Nucleus accumbens (tissue), 56 donors: ENCODE measurements at regions not wholly inside any gene's neighbourhood (a gene's known extent, or its start where the extent isn't known, plus 50 kb on each side); places are given as distances from the start of the nearest gene placed in this dataset.

Experiments
- DNase-seq, 56 donors: peaks; one replicate each; lab custom pipeline; 2025; lab: John Stamatoyannopoulos, UW

DNA sequence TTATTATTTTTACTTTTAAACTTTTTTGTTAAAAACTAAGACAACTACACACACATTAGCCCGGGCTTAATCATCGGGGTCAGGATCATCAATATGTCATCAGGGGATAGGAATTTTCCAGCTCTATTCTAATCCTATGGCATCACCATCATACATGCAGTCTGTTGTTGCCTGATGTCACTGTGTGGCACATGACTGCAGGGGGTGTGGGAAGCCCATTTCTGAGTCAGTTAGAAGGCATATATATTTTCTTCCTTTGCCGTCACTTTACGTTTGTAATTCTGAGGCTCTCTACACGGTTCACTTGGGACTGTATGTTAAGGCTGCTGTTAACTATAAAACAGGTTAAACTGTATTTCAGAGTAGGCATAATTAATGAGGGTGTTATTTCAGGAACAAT, 144.4 kb upstream of the ITGA6 start:
- DNase-seq: no peak

DNA sequence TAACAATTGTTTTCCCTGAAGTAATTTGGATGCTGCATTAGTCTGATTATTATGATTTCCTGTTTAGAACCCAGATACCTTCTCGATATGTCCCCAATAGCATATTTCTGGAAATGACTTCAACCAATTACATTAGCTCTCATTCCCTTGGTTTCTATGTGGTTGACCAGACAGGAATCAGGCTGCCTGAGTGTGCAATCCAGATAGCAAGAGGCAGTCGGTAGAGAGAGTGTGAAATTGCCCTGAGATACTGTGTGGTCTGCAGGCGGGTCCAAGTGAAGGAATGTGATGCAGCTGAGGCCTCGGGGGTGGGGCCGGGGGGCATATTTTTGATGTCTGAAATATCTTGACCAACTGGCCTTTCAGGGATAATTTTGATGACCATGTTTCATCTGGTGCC, 143.9 kb upstream of the ITGA6 start:
- no peak for DNase-seq

DNA sequence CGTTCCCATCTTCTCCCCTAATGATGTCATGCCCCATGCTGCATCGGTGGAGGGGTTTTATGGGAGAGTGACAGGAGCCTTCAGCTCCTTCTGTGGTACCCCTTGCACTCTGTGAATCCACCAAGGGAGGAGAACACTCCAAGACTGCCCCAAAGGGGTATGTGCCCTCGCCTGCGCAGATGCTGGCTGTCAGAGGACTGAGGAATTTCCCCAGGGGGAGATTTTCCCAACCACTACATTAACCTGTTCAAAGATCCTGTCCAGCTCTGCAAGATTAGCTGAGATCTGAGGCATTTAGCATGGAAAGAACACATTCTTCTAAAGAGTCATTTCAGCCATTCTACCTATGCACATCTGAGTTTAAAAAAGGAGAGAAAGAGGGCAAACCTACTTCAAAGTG, 143.2 kb upstream of the ITGA6 start:
- no peak for DNase-seq

DNA sequence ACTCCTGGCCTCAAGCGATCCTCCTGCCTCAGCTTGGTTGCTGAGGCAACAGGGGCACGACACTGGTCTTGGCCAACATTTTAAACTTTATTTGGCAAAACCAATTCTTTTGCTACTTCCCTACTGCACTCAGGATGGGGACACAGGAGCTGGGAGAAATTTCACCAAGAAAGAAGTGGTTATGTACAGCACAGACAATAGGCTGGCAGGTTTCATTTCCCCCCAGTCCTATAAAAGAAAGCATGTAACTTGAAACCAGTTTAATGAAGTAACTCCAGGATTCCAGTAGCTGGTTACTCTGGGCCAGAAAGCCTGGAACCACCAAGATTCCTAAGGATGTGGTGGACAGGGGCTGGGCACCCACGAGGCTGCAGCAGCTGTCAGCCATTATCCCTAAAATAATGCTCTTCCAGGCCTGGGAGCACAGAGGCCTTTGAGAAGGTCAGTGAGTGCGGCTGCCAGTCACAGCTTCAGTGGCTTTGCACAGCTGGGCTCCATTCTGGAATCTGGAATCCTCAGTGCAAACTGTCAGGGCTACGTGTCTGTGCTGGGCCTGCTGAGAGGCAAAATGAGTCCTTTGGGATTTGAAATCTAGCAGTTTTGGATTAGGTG, 142.3 kb upstream of the ITGA6 start:
- peak in 6 of 56 donors; percentile 2 to 21 (median 10) for DNase-seq

DNA sequence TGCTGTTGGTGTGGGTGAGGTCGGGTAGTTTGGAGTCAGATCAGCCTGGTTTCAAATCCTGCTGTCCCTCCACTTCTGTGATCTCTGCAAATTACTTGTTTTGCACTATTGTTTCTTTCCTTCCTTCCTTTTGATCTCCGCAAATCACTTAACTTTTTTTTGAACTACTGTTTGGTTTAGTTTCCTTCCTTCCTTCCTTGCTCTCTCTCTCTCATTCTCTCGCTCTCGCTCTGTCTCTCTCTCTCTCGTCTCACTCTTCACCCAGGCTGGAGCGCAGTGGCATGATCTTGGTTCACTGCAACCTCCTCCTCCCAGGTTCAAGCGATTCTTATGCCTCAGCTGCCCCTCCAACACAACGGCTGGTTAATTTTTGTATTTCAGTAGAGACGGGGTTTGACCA, 141.6 kb upstream of the ITGA6 start:
- no peak for DNase-seq

DNA sequence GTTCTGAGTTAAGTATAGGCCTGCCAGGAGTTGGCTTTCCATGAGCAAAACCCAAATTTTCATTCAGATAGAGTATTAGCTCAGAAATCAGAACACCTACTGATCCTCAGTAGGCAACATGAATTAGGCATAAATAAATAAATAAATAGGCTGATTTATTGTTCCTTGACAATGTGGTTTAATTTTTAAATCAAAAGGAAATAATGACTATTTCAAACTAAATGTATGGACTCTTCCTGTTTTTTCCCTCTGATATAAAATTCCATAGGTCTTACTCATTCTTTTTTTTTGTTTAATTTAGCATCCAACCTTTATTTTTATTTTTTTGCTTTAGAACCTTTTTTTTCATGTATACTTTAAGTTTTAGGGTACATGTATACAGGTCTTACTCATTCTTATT, 140.2 kb upstream of the ITGA6 start:
- DNase-seq: no peak

DNA sequence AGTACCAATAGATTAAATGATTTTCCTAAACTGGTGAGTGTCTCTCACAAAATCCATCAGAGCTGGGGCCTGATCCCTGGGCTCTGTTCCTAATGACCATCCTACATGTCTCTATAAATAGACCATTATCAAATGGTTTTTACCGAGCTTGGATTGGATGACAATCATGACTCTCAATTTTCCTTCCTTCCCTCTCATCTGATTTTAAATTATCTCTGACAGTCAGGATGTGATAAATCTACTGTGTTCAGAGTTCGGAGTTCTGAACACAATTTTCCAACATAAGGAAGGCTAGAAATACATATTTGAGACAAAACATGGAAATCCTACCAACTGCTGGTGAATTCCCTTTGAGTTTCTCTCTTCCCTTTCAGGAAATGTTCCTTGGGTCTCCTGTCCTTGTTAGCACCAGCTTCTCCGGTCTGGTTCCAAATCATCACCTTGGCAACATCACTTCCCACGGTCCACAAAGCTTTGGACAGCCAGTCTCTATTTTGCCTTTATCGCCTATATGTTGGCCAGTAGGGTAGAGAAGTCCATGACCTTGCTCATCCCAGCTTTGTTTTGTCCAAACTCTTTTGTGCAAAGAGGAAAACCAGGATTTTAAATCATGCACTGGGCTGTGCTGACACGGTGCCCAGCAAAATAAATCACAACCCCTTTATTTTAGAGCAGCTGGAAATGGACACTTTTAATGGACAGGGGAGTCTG, 139.6 kb upstream of the ITGA6 start:
- DNase-seq: no peak

DNA sequence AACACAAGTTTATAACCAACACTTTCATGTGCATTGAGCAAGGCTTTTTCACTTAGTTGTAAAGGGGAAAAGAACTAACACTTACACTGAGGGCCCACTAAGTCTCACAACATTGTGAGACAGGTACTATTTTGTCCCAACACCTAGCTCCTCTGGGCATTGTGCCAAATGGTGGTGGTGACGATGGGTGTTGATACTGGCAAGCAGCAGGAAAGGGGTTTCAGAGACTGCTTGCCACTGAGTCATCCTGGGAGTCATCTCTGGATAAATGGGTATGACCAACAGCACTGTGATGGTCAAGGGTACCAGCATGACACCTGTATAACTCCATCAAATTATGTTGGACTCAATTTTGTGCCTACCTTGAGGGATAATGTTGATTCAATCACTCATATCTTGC, 138.8 kb upstream of the ITGA6 start:
- DNase-seq: no peak

DNA sequence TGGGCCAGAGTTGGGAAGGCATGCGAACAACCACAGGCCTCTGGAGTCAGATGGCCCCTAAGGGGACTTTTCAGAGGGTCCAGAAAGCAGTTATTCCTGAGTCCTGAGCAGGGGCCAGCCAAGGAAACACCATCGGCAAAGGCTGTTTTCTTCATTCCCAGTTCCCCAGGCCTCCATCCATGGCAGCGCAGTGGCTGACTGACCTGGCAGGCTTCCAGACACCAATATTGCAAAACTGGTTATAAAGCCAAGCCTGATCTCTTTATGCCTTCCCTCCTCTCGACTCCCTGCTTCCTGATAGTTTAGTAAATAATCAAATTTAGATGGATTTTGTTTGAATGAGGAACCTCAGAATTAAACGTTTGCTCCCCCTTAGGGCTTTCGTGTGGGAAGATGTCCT, 133.4 kb upstream of the ITGA6 start:
- peak in 3 of 56 donors; percentile 4 to 18 (median 16) for DNase-seq

DNA sequence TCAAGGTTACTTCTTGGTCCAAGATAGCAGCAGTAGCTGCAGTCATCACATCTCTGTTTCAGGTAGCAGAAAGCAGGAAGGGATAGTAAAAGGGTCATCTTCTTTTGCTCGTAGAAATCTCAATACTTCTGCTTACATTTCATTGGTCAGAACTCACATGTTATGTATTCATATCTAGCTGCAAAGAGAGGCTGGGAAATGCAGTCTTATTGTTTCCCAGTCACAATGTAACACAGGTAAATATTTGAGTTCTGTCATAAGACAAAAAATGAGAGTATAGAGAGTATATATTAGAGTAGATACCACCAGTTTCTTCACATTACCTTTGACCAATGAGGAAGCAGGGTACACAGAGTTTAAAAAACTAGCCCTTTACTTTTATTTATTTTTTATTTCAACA, 132.4 kb upstream of the ITGA6 start:
- no peak for DNase-seq

DNA sequence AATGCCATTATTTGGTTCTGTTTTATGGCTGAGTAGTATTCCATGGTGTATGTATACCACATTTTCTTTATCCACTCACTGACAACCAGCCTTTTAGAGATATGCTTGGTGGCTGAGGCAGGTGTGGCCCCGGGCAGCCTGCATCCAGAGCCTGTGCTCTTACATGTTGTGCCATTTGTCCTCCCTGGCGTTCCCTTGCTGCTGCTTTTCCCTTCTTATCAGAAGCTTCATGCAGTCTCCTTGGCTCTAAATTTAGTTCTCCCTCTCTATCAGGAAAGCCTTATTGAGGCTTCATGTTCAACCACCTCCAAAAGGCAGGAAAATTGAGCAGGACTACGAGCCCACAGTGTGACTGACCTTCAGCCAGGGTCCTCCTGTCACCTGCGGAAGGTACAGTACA, 131.7 kb upstream of the ITGA6 start:
- no peak for DNase-seq

DNA sequence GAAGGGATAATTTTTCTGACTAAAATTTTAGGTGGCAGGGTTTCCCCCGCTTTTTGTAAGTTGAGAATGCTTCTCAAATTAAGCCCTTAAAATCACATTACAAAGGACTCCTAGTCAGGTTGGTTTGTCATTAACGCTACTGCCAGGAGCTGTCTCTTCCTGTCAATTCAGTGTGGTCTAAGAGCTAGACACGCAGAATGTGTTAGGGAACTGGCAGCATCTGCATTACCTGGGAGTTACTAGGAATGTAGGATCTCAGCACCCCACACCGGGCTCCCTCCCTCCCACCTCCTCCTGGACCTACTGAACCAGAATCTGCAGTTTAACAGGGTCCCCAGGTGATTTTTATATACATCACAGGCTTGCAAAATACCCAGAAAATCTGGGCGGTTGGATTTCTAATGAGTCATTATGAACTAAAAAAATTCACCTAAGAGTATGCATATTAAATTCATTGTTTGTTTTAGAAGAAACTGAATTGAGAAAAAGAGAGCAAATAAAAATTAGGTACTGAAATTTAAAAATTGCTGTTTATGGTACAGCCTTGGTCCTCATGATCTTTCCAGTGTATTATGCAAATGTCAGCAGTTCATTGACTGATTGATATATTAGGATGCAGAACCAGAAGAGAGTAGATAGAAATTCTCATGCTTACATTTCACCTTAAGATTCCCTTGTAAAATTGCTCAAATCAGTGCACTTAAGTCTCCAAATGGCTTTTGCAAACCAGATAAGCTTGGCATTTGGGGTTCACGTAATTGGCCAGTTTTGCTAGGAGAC, 130.9 kb upstream of the ITGA6 start:
- no peak for DNase-seq

DNA sequence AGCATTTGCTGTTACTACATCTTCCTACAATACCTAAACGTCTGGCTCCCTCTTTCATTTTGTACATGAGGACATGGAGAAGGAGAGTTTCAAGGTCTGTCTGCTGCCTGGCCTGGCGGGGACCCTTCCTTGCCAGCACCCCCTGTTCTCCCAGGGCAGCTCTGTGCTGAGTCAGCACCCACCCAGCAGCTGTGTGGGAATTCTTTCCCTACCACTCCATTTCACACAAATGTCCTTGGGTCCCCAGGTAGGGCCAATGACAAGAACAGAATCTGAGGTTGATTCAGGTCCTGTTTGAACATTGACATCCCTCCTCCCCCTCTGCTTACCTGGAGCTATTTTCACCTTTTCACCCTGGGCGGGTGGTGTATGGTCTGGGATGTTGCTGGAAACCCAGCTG, 129.9 kb upstream of the ITGA6 start:
- no peak for DNase-seq

DNA sequence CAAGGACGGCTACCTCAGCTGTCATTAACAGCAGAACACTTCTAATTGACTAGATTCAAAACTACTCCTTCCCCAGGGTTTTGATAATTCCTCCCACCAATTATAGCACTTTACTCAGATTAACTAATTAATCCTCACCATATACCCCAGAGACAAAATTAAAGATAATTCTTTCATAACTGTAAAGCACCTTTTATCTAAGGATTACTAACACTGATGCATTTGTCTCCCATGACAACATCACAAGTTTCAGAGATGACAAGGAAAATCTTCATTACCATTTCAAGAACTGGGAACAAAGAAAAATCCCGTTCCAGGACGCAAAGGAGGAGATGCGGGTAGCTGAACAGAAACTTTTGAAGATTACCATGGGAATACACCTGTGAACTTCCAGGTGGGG, 129.4 kb upstream of the ITGA6 start:
- DNase-seq: no peak

DNA sequence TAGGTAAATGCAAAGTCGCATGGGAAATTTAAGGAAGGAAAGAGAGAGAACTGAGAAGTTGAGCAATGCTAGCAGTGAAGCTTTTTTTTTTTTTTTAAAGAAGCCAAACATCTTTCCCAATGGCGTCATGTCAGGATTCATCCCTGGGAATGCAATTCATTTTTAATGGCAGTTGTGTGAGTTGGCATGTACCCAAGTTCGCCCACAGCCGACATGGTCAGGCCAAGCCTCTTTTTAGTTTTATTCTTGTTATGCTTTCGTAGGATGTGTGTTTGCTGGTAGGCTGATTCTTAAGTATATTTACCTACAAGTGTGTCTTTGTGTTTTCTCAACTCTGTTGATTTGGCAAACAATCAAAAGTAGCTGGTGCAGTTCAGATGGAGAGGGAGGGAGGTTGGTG, 127.6 kb upstream of the ITGA6 start:
- DNase-seq: no peak

DNA sequence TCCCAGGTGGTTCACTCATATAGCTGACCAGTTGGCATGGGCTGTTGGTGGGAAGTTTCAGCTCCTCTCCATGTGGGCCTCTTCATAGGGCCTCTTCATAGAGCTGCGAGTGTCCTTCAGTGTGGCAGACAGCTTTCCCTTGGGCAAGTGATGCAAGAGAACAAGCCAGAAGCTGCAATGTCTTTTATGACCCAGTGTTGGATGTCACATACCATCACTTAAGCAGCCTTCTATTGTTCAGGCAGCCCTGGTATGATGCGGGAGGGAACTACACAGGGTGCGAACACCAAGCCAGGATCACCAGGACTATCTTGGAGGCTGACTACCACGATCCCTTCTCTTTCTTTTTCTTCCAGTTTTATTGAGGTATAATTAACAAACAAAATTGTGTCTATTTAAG, 126.5 kb upstream of the ITGA6 start:
- no peak for DNase-seq

DNA sequence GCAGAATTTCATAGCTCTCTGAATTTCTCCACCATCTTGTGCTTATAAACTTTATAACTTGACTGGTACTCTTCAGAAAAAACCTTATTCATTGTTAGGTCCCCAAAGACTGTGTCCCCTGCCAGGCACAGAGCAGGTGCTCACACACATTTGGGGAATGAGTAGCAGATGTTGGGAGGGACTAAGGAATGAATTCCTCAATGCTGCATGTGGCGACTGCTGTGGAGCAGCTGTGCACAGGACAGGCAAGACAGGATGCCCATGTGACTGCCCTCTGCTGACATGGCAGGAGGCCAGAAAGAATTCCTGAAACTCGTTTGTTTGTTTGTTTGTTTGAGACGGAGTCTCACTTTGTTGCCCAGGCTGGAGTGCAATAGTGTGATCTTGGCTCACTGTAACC, 122.3 kb upstream of the ITGA6 start:
- DNase-seq: no peak

DNA sequence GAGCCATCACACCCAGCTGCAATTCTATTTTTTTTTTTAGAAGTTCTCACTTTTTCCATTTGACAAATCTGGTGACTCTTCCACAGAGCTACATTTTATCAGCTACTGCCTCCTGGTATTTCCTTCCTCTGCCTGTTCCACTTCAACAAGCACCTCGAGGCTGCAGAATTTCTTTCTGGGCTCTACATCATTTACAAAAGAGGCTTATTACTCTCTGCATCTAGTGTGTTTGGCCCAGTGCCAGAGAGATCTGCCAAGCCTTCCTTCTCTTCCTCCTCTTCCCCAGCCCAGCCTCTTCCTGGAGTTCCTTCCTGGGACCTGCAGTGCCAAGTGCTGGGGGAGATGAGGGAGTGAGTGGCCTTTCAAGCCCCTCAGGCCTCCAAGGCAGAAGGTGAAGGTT, 119.6 kb upstream of the ITGA6 start:
- peak in 1 of 56 donors; percentile 22 for DNase-seq

DNA sequence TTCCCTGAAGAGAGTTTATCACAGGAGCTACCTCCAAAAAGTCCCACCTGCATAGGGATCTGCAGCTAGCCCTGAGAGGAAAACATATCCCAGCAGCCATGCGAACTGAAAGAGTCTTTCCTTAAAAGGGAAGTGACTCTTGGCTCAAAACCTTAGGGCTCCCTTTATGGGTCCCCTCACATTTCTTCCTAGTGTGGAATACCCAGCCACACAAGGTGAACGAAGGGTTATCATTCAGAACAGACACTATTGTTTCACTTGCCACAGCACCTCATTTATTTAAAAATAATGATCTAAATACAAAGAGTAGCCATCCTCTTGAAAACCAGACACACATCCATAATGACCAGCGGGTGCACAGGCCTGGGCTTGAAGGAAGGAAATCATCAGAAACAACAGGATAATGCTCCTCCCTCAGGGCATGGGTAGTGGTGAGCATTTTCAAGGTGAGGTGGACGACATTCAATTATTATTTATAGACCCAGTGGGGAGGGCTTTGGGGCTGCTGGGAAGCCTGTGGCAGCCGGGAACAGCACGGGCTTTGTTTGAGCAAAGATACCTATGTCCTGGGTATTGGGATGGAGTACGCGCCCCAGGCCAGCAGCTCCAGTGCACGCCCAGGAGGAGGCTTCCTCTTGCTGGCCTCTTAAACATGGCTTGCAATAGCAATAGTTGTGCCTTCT, 119.0 kb upstream of the ITGA6 start:
- no peak for DNase-seq

DNA sequence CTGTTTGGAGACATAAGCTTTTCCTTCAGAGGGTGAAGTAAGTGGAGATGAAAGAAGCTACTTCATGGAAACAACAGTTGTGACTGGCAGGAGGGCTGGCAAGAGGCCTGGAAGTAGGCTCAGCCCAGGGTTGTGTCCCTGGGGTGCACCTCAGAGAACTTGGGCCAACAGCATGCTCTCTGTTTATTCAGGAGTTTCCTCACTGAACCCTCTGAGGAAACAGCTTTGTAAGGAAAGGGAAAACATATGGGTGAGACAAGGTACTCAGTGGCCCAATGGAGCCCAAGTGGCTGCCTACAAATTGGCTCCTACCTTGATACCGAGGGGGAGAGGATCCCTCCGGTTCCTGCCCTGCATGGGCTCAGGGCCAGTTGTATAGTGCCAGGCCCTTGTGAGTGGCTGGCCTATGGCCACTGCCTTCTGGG, 115.5 kb upstream of the ITGA6 start:
- no peak for DNase-seq

DNA sequence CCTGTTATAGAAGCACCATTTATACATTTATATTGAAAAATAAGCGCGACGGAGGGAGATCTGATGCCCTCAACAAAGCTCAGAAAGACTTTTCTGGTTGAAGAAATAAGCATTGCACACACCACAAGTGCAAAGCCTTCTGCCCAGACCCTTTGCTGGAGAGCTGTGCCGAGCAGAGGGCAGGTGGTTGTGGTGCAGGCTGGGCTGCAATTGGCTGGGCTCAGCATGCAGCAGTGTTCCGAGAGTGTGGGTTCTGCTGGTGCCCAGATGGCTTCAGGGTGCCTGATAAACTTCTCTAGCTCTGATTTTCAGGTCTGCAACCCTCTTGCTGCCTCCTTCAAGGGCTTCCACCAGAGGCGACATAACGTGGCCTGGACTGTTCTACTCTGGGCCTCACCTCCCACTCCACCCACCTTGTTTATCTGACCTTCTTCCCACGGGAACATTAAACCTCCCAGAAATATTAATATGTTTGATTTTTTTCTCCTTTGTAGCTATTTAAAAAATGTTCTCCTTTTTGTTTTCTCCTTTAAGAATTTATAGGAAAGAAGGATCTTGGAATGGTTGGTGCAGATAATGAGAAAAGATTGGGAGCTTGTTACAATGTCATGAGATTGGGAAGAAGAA, 113.6 kb upstream of the ITGA6 start:
- no peak for DNase-seq
